ENCODE measurements at regions not wholly inside any gene's neighbourhood (a gene's known extent, or its start where the extent isn't known, plus 50 kb on each side); places are given as distances from the start of the nearest gene placed in this dataset.

GRCh38 chr20:60088236-60088635 is 130.0 kb downstream of the CDH26 start:
- TF ChIP-seq CTCF (IDR thresholded peaks at IDR 0.05) = no peak
- Histone ChIP-seq H3K4me3 (no peak overlapping the region), H3K27me3 (no peaks in the 10 kb centered on the region), H3K9me3 (no peaks in the 10 kb centered on the region), H3K4me1 (no peaks in the 10 kb centered on the region), H3K36me3 (no peaks in the 10 kb centered on the region), H3K27ac (no peak overlapping the region)
- DNase-seq (ENCODE audit: low spot score in 2 of 2) = no peak
- intact Hi-C loops (cut with DNase I) = no loop called here

DNA sequence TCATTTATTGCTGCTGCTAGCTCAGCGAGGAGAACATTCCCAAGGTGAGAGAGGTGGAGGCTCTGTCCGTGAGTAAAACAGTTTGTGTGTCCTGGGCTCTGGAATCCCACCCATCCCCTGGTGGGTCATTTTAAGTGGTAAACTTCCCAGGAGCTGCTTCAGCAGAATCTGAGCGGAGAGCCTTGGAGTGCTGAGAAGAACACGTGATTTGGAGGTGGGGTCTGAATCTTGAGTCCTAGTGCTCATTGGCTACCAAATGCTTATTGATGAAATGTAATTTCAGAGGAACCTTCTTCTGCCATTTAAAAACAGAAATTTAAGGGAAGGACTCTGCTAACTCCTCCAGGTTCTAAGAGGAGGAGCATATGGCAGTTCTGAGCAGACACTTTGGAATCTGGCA is 132.4 kb downstream of the CDH26 start:
- Histone ChIP-seq H3K4me3 (no peak overlapping the region), H3K36me3 (no peaks in the 10 kb centered on the region), H3K27ac (no peak overlapping the region), H3K9me3 (no peaks in the 10 kb centered on the region), H3K4me1 (no peaks in the 10 kb centered on the region), H3K27me3 (no peaks in the 10 kb centered on the region)
- TF ChIP-seq CTCF (IDR thresholded peaks at IDR 0.05) = no peak
- intact Hi-C loops (cut with DNase I) = no loop called here
- DNase-seq (ENCODE audit: low spot score in 2 of 2) = no peak

- TF ChIP-seq CTCF (IDR thresholded peaks at IDR 0.05) = no peak
- Histone ChIP-seq H3K9me3 (no peaks in the 10 kb centered on the region), H3K4me3 (no peak overlapping the region), H3K36me3 (no peaks in the 10 kb centered on the region), H3K27ac (no peak overlapping the region), H3K4me1 (no peaks in the 10 kb centered on the region), H3K27me3 (no peaks in the 10 kb centered on the region)
- intact Hi-C loops (cut with DNase I) = no loop called here
- DNase-seq (ENCODE audit: low spot score in 2 of 2) = no peak
Measured at GRCh38 chr20:60091305-60091704, 133.1 kb downstream of the CDH26 start.

DNA sequence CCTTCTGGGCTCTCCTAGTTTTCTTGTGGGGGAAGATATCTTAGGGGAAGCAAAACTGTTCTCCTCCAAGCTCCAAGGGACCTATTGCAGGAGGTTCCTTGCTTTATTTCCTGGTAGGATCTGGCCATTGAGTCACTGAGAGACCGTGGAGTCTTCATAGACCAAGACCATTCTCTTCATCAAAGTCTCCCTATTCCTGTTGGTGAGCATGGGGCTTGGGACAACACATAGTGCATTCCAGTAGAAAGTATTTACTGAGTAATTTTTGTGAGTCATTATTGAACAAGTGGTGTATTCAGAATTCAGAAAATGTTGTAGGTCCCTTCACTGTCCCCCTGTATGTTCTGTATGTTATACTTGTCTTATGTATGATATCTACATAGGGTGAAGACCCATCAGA is 133.6 kb downstream of the CDH26 start:
- H3K4me1 ChIP-seq = no peaks in the 10 kb centered on the region
- TF ChIP-seq CTCF (IDR thresholded peaks at IDR 0.05) = no peak
- H3K27me3 ChIP-seq = no peaks in the 10 kb centered on the region
- no peak for DNase-seq (ENCODE audit: low spot score in 2 of 2)
- no peaks in the 10 kb centered on the region for H3K9me3 ChIP-seq
- intact Hi-C loops (cut with DNase I) = no loop called here
- no peak overlapping the region for H3K4me3 ChIP-seq
- H3K36me3 ChIP-seq = no peaks in the 10 kb centered on the region
- no peak overlapping the region for H3K27ac ChIP-seq

GRCh38 chr20:60092729-60093128 is 134.5 kb downstream of the CDH26 start:
- TF ChIP-seq CTCF (IDR thresholded peaks at IDR 0.05) = no peak
- H3K27me3 ChIP-seq = no peaks in the 10 kb centered on the region
- intact Hi-C loops (cut with DNase I) = no loop called here

DNA sequence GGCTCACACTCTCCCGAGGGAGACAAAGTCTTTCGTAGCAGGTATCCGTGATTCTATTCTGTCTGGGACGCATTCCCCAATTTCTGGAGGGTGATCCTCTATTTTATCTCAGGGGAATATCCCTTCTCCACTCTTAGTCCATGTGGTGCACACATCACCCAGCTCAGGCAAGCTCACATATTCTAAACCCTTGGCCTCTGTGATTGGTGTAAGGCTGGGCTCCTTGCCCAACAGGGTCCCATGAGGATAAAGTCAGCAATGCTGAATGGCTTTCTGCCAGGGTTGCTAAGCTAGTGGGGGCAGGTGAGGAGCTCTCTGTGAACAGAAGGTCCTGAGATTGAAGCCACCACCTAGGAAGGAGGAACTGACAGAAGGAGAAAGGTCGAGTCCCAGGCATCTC is 137.2 kb downstream of the CDH26 start:
- DNase-seq (ENCODE audit: low spot score in 2 of 2) = no peak
- H3K36me3 ChIP-seq = no peaks in the 10 kb centered on the region
- no peaks in the 10 kb centered on the region for H3K9me3 ChIP-seq
- H3K4me1 ChIP-seq = no peaks in the 10 kb centered on the region
- H3K27ac ChIP-seq = no peak overlapping the region
- no peaks in the 10 kb centered on the region for H3K27me3 ChIP-seq
- intact Hi-C loops (cut with DNase I) = no loop called here
- no peak for TF ChIP-seq CTCF (IDR thresholded peaks at IDR 0.05)
- H3K4me3 ChIP-seq = no peak overlapping the region

More at GRCh38 chr20:60092729-60093128, 134.5 kb downstream of the CDH26 start:
- no peak overlapping the region for H3K27ac ChIP-seq
- DNase-seq (ENCODE audit: low spot score in 2 of 2) = no peak
- no peak overlapping the region for H3K4me3 ChIP-seq
- no peaks in the 10 kb centered on the region for H3K36me3 ChIP-seq
- no peaks in the 10 kb centered on the region for H3K9me3 ChIP-seq
- H3K4me1 ChIP-seq = no peaks in the 10 kb centered on the region

Measured in ascending aorta (tissue), 2 donors.